HCT116 (cell line): ENCODE measurements at regions not wholly inside any gene's neighbourhood (a gene's known extent, or its start where the extent isn't known, plus 50 kb on each side); places are given as distances from the start of the nearest gene placed in this dataset.

ENCODE experiments used
- ATF3 ChIP-seq: IDR thresholded peaks from 2 replicates; pipeline ENCODE4 v1.6.1; 2012
- EGR1 ChIP-seq: IDR thresholded peaks from 2 replicates; pipeline ENCODE4 v1.6.1; 2012; ENCODE audit warnings: low read depth
- EZH2 ChIP-seq: fragments of 200-600 bp; sonication (generic); IDR thresholded peaks from 2 replicates; pipeline ENCODE4 v1.6.1; 2017; ENCODE audit warnings: antibody characterized with exemption, mixed run types
- MAX ChIP-seq: IDR thresholded peaks from 2 replicates; pipeline ENCODE4 v1.6.1; 2012
- POLR2A ChIP-seq: IDR thresholded peaks from 2 replicates; pipeline ENCODE4 v1.7.0; 2011; ENCODE audit warnings: borderline replicate concordance; ENCODE audit not compliant: insufficient read depth, insufficient read length; ENCODE audit errors: extremely low read depth
- POLR2AphosphoS5 ChIP-seq: IDR thresholded peaks from 2 replicates; pipeline ENCODE4 v1.6.1; 2011; ENCODE audit warnings: mild to moderate bottlenecking, low read depth, low read length, moderate library complexity
- RAD21 ChIP-seq: IDR thresholded peaks from 2 replicates; pipeline ENCODE4 v1.6.1; 2012; ENCODE audit warnings: low read depth, mild to moderate bottlenecking
- REST ChIP-seq: IDR thresholded peaks from 2 replicates; pipeline ENCODE4 v1.6.1; 2012; ENCODE audit warnings: low read depth
- ZBTB33 ChIP-seq: IDR thresholded peaks from 2 replicates; pipeline ENCODE4 v1.6.1; 2011; ENCODE audit warnings: mild to moderate bottlenecking, low read length, moderate library complexity; ENCODE audit not compliant: insufficient replicate concordance; ENCODE audit errors: extremely low read depth
- ZFX ChIP-seq: fragments of 450-650 bp; IDR thresholded peaks from 2 replicates; pipeline ENCODE4 v1.6.1; 2017
- TF ChIP-seq, protein P1 (sequence below), 3 experiments: fragments of 200-600 bp in 1 of 3; sonication (generic) in 1 of 3; IDR thresholded peaks in 2 of 3; conservative IDR thresholded peaks in 1 of 3; 2 replicates each; pipeline ENCODE4 v1.5.1; 2012 to 2017; ENCODE audit warnings: low read depth in 2 of 3, low read length in 2 of 3, antibody characterized with exemption in 1 of 3, borderline replicate concordance in 1 of 3, control low read depth in 1 of 3, mild to moderate bottlenecking in 1 of 3, mixed read lengths in 1 of 3, mixed run types in 1 of 3, moderate library complexity in 1 of 3; ENCODE audit not compliant: insufficient read depth in 1 of 3

GRCh38 chr9:109907400-109907799, 127.4 kb downstream of the PALM2AKAP2 start:
- TF ChIP-seq RAD21, result no peak
- no peak for TF ChIP-seq ZBTB33
- TF ChIP-seq ATF3, result no peak
- TF ChIP-seq, protein P1, sequence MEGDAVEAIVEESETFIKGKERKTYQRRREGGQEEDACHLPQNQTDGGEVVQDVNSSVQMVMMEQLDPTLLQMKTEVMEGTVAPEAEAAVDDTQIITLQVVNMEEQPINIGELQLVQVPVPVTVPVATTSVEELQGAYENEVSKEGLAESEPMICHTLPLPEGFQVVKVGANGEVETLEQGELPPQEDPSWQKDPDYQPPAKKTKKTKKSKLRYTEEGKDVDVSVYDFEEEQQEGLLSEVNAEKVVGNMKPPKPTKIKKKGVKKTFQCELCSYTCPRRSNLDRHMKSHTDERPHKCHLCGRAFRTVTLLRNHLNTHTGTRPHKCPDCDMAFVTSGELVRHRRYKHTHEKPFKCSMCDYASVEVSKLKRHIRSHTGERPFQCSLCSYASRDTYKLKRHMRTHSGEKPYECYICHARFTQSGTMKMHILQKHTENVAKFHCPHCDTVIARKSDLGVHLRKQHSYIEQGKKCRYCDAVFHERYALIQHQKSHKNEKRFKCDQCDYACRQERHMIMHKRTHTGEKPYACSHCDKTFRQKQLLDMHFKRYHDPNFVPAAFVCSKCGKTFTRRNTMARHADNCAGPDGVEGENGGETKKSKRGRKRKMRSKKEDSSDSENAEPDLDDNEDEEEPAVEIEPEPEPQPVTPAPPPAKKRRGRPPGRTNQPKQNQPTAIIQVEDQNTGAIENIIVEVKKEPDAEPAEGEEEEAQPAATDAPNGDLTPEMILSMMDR (IDR thresholded peaks at IDR 0.05 in 2 of 3, conservative IDR thresholded peaks at IDR 0.05 in 1 of 3; ENCODE audit: borderline replicate concordance in 1 of 3, insufficient read depth in 1 of 3, low read depth in 2 of 3, low read length in 2 of 3), result no peak
- no peak for TF ChIP-seq ZFX
- no peak for TF ChIP-seq POLR2A
- TF ChIP-seq MAX, result no peak
- TF ChIP-seq REST, result no peak
- TF ChIP-seq EZH2, result no peak
- no peak for TF ChIP-seq EGR1
- TF ChIP-seq POLR2AphosphoS5, result no peak
